Fibroblast of skin of right biceps (primary cell): ENCODE measurements at regions not wholly inside any gene's neighbourhood (a gene's known extent, or its start where the extent isn't known, plus 50 kb on each side); places are given as distances from the start of the nearest gene placed in this dataset.

ENCODE experiments used
- DNase-seq: peaks from one replicate; pipeline ENCODE4 v3.0.0-alpha.2; 2013

DNA sequence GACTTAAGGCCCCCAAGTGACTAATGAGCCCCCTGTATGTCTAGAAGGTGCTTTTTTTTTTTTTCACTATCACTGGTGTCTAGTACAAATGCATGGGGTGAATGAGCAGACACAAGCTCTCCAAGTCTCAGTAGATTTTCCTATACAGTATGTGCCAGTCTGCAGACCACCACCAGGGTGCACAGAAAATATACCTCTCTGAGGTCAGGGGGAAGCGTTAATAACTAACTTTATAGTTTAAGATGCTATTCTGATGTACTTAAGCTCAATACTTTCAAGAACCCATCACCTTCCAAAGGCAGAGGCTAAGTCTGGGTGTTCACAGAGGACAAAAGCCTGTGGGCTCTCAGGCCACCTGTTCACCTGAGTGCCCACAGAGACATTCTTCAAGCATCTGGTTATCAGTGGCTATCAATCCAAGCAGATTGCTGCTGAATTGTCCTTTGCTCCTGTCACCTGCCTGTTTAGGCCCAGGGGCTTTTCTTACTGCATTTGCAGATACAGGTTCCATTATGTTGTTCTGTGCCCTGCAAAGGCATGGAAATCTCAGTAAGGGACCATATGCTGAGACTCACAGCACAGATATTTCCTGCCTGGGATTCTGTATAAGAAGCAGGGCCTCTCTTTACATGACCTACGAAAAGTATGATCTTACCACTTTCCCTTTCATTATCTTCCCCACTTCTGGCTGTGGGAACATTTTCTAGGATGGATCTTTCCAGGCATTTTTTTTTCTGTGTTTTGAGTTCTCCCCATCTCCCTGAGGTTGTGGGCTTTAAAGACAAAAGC, 534.6 kb downstream of the TNS1 start:
- DNase-seq: no peak

DNA sequence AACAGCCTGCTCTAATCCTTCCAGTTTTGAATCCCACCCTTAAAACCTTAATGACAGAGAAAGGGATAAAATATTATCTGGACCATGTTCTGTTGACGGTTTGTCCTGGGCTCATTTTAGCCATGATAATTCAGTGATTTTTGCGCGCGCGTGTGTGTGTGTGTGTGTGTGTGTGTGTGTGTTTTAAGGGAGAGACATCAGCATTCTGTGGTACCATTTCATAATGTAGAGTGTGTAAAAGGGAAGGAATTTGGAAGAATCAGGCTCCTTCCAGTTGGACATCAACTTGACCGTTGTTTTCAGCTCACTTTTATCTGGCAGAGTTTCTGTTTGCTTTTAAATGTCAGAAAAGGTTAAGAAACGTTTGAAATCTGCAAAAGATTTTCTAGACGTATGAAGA, 535.5 kb downstream of the TNS1 start:
- DNase-seq: no peak

- no peak for DNase-seq
Measured at GRCh38 chr2:217466805-217467204, 536.0 kb downstream of the TNS1 start.

- DNase-seq: no peak
Measured at GRCh38 chr2:217466104-217466503, 536.7 kb downstream of the TNS1 start.

- peak; percentile 82 for DNase-seq
Measured at GRCh38 chr2:217465100-217465499, 537.7 kb downstream of the TNS1 start.

- no peak for DNase-seq
Measured at GRCh38 chr2:217463402-217464075, 539.3 kb downstream of the TNS1 start.

GRCh38 chr2:217462121-217462520, 540.7 kb downstream of the TNS1 start:
- DNase-seq: no peak

DNA sequence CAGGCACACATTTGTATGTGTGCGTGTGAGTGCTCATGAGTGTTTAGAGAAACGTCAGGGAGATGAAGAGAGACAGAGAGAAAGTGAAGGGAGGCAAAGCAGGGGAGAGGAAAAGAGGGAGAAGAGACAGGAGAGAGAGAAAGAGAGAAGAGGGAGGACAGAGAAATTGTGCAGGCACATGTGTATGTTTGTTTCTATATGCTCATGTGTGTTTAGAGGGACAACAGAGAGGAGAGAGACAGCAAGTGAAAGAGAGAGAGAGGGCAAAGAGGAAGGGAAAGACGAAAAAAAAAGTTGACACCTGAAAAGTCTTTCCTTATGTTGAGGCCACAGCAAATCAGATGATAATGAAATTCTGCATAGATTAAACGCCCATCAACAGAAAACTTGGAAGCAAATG, 541.1 kb downstream of the TNS1 start:
- DNase-seq: no peak

DNA sequence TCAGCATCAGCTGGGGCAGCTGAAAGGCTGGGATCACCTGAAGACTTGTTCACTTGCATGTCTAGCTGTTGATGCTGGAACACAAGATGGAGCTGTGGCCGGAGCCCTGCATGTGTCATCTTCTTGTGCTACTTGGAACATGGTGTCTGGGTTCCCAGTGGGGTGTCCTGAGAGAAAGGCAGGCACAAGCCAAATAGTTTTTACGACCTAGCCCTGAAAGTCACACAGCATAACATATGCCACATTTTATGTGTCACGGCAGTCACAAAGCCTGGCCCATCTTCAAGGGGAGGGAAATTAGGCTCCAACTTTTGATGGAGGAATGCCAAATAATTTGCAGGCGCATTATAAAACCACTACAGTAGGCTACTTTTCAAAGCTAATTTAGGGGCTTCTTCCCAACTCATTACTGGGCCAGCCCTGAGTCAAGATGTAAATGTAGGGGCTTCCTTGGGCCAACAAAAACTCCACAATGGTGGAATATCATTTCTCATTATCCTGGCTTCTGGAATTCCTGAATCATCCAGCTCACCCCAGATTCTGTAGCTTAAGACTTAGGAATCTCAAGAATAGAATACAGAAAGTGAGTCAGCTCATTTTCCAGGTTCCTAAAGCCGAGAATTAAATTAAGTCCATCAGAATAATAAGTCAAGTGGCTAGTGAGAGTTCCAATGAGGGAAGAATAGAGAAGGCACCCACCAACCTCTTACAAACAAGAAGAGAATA, 543.0 kb downstream of the TNS1 start:
- peak; percentile 88 for DNase-seq

GRCh38 chr2:217459016-217459415, 543.8 kb downstream of the TNS1 start:
- no peak for DNase-seq

DNA sequence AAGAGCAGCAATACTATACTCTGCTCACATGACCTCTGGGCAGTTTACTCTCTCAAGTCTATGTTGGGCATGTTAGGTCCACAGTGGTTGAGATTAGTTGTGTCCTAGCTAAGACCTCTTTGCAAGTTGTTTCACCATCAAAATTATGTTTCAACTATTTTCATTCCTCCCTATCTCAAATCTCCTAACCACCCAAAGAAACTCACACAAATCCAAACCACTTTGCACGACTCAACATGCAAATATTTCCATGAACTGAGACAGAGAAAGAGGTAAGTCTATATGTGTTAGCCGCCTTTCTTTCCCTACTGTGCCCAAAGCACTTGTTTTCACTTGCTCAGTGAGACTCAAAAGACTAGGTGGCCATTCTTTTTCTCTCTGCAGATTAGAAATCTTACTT, 546.8 kb downstream of the TNS1 start:
- DNase-seq: peak; percentile 66

GRCh38 chr2:217452928-217453327, 549.9 kb downstream of the TNS1 start:
- no peak for DNase-seq

DNA sequence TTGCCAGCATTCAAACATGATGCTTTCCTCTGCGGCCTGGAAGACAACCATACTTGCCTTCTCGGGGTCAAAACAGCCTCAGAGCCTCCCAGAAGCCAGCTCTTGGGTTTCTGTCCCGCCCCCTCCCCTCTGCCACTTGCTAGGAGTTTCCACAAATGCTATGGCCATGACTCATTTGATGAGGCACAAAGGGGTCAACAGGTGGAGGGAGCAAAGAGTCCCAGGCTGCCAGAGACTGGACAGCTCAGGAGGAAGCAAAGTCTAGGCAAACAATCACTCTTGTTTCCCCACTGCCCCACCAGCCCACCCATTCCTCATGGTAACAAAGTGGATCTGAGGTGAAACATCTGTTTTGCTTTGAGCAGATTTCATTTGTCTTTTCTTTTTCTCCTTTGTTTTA, 551.1 kb downstream of the TNS1 start:
- DNase-seq: peak; percentile 41

GRCh38 chr2:217449444-217449843, 553.4 kb downstream of the TNS1 start:
- no peak for DNase-seq

DNA sequence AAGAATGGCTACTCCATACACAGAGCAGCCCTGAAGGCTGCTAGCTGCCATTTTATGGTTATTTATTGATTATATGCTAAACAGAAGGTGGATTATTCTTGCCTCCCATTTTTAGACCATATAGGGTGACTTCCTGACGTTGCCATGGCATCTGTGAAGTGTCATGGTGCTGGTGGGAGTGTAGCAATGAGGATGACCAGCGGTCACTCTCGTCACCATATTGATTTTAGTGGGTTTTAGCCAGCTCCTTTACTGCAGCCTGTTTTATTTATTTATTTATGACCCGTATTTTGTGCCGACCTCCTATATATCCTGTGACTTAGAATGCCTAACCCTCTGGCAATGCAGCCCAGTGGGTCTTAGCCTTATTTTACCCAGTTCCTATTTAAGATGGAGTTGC, 553.9 kb downstream of the TNS1 start:
- no peak for DNase-seq

DNA sequence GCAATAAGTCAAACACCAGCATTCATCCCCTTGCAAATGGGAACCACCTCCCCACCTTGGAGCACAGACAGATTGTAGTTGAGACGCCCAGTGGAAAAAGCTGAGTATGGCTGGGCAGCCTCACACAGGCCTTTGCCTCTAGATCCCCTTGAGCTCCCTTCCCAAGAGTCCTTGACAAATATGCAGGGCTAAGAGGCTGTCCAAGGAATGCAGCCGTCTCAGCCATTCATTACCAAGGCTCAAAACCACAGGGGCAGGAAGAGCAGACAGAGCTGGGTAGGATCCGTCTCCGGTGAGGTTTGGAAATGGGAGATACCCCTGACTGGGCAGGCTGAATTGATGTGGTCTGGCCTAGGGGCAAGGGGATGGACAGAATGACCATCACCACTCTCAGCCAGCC, 557.1 kb downstream of the TNS1 start:
- DNase-seq: peak; percentile 44

DNA sequence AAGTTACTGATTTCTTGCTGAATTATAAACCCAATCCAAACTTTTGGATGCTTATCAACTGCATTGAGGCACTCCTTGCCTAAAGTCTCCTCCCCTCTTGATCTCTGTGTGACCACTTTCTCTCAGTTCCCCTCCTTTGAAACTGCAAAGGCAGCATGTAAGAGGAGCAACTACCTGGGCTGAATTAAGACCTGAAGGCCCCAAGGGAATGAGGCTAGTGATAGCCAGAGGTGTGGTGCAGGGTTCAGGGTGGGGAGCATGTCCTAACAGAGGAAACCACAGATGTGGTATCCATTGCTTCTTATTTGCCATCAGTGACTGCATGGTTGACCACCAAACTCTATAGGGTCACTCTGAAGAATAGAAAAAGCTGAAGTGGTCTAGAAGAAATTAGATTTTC, 557.9 kb downstream of the TNS1 start:
- DNase-seq: no peak

- no peak for DNase-seq
Measured at GRCh38 chr2:217444509-217444908, 558.3 kb downstream of the TNS1 start.

DNA sequence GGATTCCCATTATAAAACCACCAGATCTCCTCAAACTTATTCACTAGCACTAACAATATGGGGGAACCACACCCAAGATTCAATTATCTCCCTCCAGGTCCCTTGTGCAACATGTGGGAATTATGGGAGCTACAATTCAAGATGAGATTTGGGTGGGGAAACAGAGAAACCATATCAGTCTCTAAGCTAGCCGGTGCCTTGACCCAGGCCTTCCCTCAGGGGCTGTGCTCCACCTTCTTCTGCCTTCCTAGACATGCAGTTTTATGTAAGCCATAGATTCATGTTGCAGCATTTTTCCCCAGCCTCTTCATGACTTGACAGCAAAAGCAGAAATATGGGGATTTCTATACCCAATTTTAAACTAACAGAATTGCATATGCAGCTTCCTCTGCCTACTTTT, 559.2 kb downstream of the TNS1 start:
- no peak for DNase-seq

- no peak for DNase-seq
Measured at GRCh38 chr2:217440000-217440399, 562.8 kb downstream of the TNS1 start.

- DNase-seq: no peak
Measured at GRCh38 chr2:217438821-217439220, 564.0 kb downstream of the TNS1 start.

GRCh38 chr2:217438136-217438535, 564.7 kb downstream of the TNS1 start:
- DNase-seq: no peak

GRCh38 chr2:217437290-217437870, 565.4 kb downstream of the TNS1 start:
- DNase-seq: no peak

- DNase-seq: no peak
Measured at GRCh38 chr2:217436386-217436785, 566.4 kb downstream of the TNS1 start.
